ENCODE measurements at regions not wholly inside any gene's neighbourhood (a gene's known extent, or its start where the extent isn't known, plus 50 kb on each side); places are given as distances from the start of the nearest gene placed in this dataset.

GRCh38 chr18:46350598-46351159 is 246.5 kb downstream of the HAUS1 start:
- DNase-seq: no peak

GRCh38 chr18:46352520-46353250 is 248.5 kb downstream of the HAUS1 start:
- no peak for DNase-seq

GRCh38 chr18:46353460-46353859 is 249.3 kb downstream of the HAUS1 start:
- no peak for DNase-seq

GRCh38 chr18:46356278-46357033 is 252.3 kb downstream of the HAUS1 start:
- DNase-seq: no peak

GRCh38 chr18:46360102-46360699 is 256.0 kb downstream of the HAUS1 start:
- DNase-seq: no peak

GRCh38 chr18:46360866-46361265 is 256.7 kb downstream of the HAUS1 start:
- DNase-seq: no peak

- DNase-seq: no peak
Observed at GRCh38 chr18:46362533-46362932, 258.3 kb downstream of the HAUS1 start.

- no peak for DNase-seq
Observed at GRCh38 chr18:46364048-46364447, 259.9 kb downstream of the HAUS1 start.

- DNase-seq: no peak
Observed at GRCh38 chr18:46366201-46366600, 262.0 kb downstream of the HAUS1 start.

- DNase-seq: no peak
Observed at GRCh38 chr18:46366751-46367376, 262.7 kb downstream of the HAUS1 start.

- DNase-seq: no peak
Observed at GRCh38 chr18:46369323-46369722, 265.1 kb downstream of the HAUS1 start.

- no peak for DNase-seq
Observed at GRCh38 chr18:46370898-46371297, 266.7 kb downstream of the HAUS1 start.

- no peak for DNase-seq
Observed at GRCh38 chr18:46372670-46373069, 268.5 kb downstream of the HAUS1 start.

- DNase-seq: no peak
Observed at GRCh38 chr18:46373131-46373530, 268.9 kb downstream of the HAUS1 start.

GRCh38 chr18:46373791-46374190 is 269.6 kb downstream of the HAUS1 start:
- DNase-seq: no peak

- no peak for DNase-seq
Observed at GRCh38 chr18:46374850-46375249, 270.7 kb downstream of the HAUS1 start.

GRCh38 chr18:46377557-46377956 is 273.4 kb downstream of the HAUS1 start:
- DNase-seq: no peak

- no peak for DNase-seq
Observed at GRCh38 chr18:46378126-46378863, 274.1 kb downstream of the HAUS1 start.

- no peak for DNase-seq
Observed at GRCh38 chr18:46378864-46379207, 274.7 kb downstream of the HAUS1 start.

GRCh38 chr18:46379323-46379950 is 275.3 kb downstream of the HAUS1 start:
- DNase-seq: no peak

GRCh38 chr18:46385124-46385523 is 271.9 kb downstream of the LOXHD1 start:
- DNase-seq: no peak

- DNase-seq: peak; percentile 50
Observed at GRCh38 chr18:46386788-46387187, 270.2 kb downstream of the LOXHD1 start.

Measured in fibroblast of skin of back (primary cell).